Prostate gland (tissue), 2 donors: ENCODE measurements at regions not wholly inside any gene's neighbourhood (a gene's known extent, or its start where the extent isn't known, plus 50 kb on each side); places are given as distances from the start of the nearest gene placed in this dataset.

Source experiments
- POLR2A ChIP-seq: fragments of 450-650 bp; IDR thresholded peaks from one replicate; pipeline ENCODE4 v1.6.1; 2016; ENCODE audit warnings: antibody characterized with exemption, mild to moderate bottlenecking
- TF ChIP-seq, protein P1 (sequence below), 4 experiments: fragments of 200-600 bp in 2 of 4; fragments of 450-650 bp in 2 of 4; sonication (generic) in 2 of 4; IDR thresholded peaks; 1 replicate in 3 of 4; 2 replicates in 1 of 4; pipeline ENCODE4 v1.5.1; 2016 to 2019; ENCODE audit warnings: antibody characterized with exemption in 4 of 4, mild to moderate bottlenecking in 2 of 4, moderate library complexity in 2 of 4

DNA sequence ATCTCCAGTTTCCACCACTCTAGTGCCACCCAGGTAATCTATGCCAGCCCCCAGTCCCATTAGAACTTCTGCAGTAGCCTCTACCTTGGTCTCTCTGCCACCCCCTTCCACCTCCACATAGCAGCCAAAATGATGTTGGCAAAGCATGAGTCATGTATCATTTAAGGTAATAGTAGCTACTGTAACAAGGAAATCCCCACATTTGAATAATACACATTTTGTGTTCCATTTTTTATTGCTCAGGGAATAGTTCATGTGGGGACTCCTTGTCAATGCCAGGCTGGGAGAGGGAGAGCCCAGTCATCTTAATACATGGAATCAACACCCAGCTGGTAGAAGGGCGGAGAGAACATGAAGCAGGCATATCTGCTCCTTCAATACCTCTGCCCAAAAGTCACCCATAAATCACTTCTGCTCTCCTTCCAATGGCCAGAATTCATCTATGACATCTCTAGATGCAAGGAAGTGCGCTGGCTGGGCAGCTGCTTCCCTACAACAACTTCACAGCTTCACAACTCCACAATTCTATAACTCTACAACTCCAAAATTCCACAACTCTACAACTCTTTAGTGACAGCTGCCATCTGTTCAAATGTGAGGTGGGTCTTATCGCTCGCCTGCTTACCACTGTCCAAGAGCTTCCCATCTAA lies 70.6 kb upstream of the GLS start:
- TF ChIP-seq, protein P1, sequence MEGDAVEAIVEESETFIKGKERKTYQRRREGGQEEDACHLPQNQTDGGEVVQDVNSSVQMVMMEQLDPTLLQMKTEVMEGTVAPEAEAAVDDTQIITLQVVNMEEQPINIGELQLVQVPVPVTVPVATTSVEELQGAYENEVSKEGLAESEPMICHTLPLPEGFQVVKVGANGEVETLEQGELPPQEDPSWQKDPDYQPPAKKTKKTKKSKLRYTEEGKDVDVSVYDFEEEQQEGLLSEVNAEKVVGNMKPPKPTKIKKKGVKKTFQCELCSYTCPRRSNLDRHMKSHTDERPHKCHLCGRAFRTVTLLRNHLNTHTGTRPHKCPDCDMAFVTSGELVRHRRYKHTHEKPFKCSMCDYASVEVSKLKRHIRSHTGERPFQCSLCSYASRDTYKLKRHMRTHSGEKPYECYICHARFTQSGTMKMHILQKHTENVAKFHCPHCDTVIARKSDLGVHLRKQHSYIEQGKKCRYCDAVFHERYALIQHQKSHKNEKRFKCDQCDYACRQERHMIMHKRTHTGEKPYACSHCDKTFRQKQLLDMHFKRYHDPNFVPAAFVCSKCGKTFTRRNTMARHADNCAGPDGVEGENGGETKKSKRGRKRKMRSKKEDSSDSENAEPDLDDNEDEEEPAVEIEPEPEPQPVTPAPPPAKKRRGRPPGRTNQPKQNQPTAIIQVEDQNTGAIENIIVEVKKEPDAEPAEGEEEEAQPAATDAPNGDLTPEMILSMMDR (IDR thresholded peaks at IDR 0.05): no peak
- no peak for TF ChIP-seq POLR2A
